ENCODE measurements at regions not wholly inside any gene's neighbourhood (a gene's known extent, or its start where the extent isn't known, plus 50 kb on each side); places are given as distances from the start of the nearest gene placed in this dataset.
"Not testable (repeated sequence)": the region's sequence is repeated elsewhere in the genome, so short reads cannot be mapped to it uniquely, and the experiment has no call there.

DNA sequence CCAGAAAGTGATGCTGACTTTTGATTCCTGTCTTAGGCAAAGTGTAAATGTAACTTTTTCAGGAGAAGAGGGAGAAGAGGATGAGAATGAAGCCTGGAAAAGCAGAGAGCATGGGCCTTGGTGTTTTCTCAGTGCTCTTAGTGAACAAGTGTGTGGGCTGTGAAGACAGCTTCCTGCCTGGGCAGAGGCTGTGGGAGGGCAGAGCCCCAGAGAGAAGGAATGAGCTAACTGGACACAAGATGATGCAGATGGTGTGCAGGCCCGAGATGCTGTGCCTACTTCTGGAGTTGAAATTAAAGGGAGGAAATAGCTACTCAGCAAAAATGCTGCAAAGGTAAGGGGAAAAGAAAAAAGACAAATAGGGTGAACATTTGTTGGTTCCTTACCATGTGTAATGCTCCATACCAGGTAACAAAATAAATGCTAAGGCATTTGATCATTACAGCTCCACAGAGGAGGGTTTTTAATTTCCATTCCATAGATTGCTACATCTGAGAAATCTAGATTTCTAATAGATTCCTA lies 87.0 kb upstream of the CEP162 start:
- no peaks in the 10 kb centered on the region for H3K27me3 Mint-ChIP-seq
- no peak overlapping the region for H3K4me3 Mint-ChIP-seq
- H3K27ac Mint-ChIP-seq = no peak overlapping the region
- H3K36me3 Mint-ChIP-seq = no peaks in the 10 kb centered on the region
- H3K4me1 Mint-ChIP-seq (ENCODE audit: unreplicated experiment) = no peaks in the 10 kb centered on the region
- no peak for DNase-seq (ENCODE audit: extremely low spot score, unreplicated experiment)
- TF ChIP-seq, protein P1, sequence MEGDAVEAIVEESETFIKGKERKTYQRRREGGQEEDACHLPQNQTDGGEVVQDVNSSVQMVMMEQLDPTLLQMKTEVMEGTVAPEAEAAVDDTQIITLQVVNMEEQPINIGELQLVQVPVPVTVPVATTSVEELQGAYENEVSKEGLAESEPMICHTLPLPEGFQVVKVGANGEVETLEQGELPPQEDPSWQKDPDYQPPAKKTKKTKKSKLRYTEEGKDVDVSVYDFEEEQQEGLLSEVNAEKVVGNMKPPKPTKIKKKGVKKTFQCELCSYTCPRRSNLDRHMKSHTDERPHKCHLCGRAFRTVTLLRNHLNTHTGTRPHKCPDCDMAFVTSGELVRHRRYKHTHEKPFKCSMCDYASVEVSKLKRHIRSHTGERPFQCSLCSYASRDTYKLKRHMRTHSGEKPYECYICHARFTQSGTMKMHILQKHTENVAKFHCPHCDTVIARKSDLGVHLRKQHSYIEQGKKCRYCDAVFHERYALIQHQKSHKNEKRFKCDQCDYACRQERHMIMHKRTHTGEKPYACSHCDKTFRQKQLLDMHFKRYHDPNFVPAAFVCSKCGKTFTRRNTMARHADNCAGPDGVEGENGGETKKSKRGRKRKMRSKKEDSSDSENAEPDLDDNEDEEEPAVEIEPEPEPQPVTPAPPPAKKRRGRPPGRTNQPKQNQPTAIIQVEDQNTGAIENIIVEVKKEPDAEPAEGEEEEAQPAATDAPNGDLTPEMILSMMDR (conservative IDR thresholded peaks at IDR 0.05) = no peak
- no peaks in the 10 kb centered on the region for H3K9me3 Mint-ChIP-seq

DNA sequence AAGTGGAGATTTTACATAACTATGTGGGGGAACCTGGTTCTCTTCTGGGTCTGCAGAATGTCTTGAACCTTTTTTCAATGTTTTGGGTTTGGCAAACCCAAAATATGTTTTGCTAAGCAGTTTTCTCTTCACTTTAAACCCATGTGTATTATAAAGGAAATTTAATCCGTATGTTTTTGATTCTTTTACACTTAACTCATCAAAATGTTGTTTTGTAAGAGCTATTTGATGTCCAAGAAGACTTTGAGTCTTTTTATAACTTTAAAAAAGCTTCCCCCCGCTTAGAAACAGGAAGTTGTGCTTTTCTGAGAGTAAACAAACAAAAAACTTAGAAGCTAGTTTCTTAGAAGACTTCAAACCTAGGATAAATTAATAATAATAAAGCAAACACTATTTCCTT lies 81.9 kb upstream of the CEP162 start:
- TF ChIP-seq, protein P1 (conservative IDR thresholded peaks at IDR 0.05) = no peak
- H3K27ac Mint-ChIP-seq = no peak overlapping the region
- H3K4me3 Mint-ChIP-seq = no peak overlapping the region
- H3K4me1 Mint-ChIP-seq (ENCODE audit: unreplicated experiment) = no peaks in the 10 kb centered on the region
- H3K9me3 Mint-ChIP-seq = no peaks in the 10 kb centered on the region
- H3K27me3 Mint-ChIP-seq = no peaks in the 10 kb centered on the region
- DNase-seq (ENCODE audit: extremely low spot score, unreplicated experiment) = no peak
- no peaks in the 10 kb centered on the region for H3K36me3 Mint-ChIP-seq

DNA sequence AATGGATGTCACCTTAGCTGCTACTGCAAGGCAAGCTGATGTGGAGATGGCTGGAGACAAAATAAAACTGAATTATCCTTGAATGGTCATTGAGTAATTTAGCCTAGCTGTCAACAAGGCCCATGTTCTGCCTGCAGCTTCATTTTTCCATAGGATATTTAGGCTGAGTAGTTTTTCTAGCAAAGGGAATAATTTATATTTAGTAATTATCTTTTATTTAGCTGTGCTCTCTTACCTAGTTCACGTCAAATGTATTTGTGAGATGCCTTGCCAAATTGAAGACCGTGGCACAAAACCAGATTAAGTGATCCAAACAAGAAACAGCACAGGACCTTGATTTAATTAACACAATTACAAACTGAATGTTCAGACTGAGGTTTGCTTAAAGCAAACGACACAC lies 77.4 kb upstream of the CEP162 start:
- Mint-ChIP-seq H3K9me3 (no peaks in the 10 kb centered on the region), H3K36me3 (no peaks in the 10 kb centered on the region), H3K4me1 (ENCODE audit: unreplicated experiment) (no peaks in the 10 kb centered on the region), H3K4me3 (no peak overlapping the region), H3K27ac (no peak overlapping the region), H3K27me3 (no peaks in the 10 kb centered on the region)
- TF ChIP-seq, protein P1 (conservative IDR thresholded peaks at IDR 0.05) = no peak
- DNase-seq (ENCODE audit: extremely low spot score, unreplicated experiment) = no peak

DNA sequence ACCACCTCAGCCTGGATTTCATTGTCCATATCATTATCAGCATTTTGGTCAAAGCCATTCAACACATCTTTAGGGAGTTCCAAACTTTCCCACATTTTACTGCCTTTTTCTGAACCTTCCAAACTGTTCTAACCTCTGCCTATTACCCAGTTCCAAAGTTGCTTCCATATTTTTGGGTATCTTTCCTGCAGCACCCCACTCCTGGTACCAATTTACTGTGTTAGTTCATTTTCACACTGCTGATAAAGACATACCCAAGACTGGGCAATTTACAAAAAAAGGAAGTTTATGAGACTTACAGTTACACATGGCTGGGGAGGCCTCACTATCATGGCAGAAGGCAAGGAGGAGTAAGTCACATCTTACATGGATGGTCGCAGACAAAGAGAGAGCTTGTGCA lies 63.6 kb upstream of the CEP162 start:
- H3K27ac Mint-ChIP-seq; H3K9me3 Mint-ChIP-seq; H3K27me3 Mint-ChIP-seq; H3K4me1 Mint-ChIP-seq (ENCODE audit: unreplicated experiment); H3K36me3 Mint-ChIP-seq; H3K4me3 Mint-ChIP-seq; DNase-seq (ENCODE audit: extremely low spot score, unreplicated experiment): not testable (repeated sequence)

DNA sequence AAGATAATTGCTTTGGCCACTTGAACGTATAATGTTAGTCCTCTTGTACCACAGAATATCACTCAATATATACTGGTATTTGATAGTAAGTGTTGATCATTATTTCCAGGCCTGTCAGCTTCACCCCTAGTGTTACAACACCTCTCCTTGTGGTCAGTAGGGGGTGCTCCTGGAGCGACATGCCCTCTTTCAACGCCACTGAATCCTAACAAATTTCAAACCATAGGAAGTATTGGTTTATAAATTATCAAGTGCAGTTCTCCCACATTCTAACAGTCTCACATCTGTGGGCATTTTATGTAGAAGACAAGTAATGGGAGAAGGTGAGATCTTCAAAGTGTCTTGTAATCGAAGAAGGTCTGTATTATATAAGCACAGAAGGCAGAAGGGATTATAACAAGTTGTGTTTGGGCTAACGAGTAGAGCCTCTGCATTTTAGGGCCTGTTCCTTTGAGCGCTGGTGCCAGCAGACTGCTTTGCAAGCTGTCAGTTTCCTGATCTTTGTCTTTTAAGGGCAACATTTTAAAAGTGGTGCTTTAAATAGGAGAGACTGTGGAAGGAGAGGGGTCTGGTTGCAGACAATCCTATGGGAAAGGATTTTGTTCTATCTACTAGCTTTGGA lies 57.1 kb upstream of the CEP162 start:
- Mint-ChIP-seq H3K27ac (no peak overlapping the region), H3K27me3 (peaks cover 19% of the 10 kb centered on the region), H3K4me1 (ENCODE audit: unreplicated experiment) (no peaks in the 10 kb centered on the region), H3K9me3 (no peaks in the 10 kb centered on the region), H3K36me3 (no peaks in the 10 kb centered on the region), H3K4me3 (no peak overlapping the region)
- DNase-seq (ENCODE audit: extremely low spot score, unreplicated experiment) = no peak
- TF ChIP-seq, protein P1 (conservative IDR thresholded peaks at IDR 0.05) = peak; percentile 63

DNA sequence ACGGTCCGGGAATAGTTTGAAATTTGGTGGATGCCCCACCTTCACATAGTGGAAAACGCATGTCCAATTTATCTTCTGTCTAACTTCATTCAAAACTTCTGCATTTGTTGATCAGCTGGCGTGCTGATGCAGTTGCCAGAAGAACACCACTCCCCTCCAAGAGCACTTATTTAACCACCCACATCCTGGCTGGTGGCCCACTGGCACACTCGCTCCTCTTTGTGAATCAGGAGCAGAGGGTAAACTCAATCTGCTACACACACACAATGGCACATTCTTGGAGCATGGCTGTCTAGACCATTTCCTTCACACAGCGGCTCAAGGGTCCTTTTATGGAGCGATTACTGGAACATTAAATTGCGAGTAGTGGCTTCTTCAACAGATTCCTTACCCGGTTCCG lies 55.1 kb upstream of the CEP162 start:
- Mint-ChIP-seq H3K4me1 (ENCODE audit: unreplicated experiment) (no peaks in the 10 kb centered on the region), H3K27me3 (peaks cover 19% of the 10 kb centered on the region), H3K27ac (no peak overlapping the region), H3K36me3 (no peaks in the 10 kb centered on the region), H3K4me3 (no peak overlapping the region), H3K9me3 (no peaks in the 10 kb centered on the region)
- no peak for DNase-seq (ENCODE audit: extremely low spot score, unreplicated experiment)
- TF ChIP-seq, protein P1 (conservative IDR thresholded peaks at IDR 0.05) = no peak

Measured in type B pancreatic cell (in vitro differentiated cells).